Upper lobe of right lung (tissue), 1 donor: ENCODE measurements at regions not wholly inside any gene's neighbourhood (a gene's known extent, or its start where the extent isn't known, plus 50 kb on each side); places are given as distances from the start of the nearest gene placed in this dataset.

Experiments used
- ATAC-seq: fragments of 200-7000 bp; cut with Tn5 transposase; one replicate; pipeline ENCODE4 v1.9.1; 2020; ENCODE audit warnings: mild to moderate bottlenecking, moderate library complexity
- DNase-seq: peaks from one replicate; pipeline ENCODE4 v3.0.0-alpha.2; 2020
- H3K27ac ChIP-seq: fragments of 200-600 bp; one replicate; pipeline ENCODE4 v1.8.0; 2022
- H3K27me3 ChIP-seq: fragments of 200-600 bp; one replicate; pipeline ENCODE4 v1.8.0; 2022; ENCODE audit warnings: mild to moderate bottlenecking
- H3K36me3 ChIP-seq: fragments of 200-600 bp; one replicate; pipeline ENCODE4 v1.8.0; 2022
- H3K4me1 ChIP-seq: fragments of 200-600 bp; one replicate; pipeline ENCODE4 v1.8.0; 2022
- H3K4me3 ChIP-seq: fragments of 200-600 bp; one replicate; pipeline ENCODE4 v1.8.0; 2022; ENCODE audit warnings: mild to moderate bottlenecking
- H3K9me3 ChIP-seq: fragments of 200-600 bp; one replicate; pipeline ENCODE4 v1.8.0; 2022
- intact Hi-C: fragments of 100-400 bp; cut with DNase I; formaldehyde crosslinking; loops from one replicate; pipeline ENCODE4 v1.11.0; 2022
- TF ChIP-seq, protein P1 (sequence below): fragments of 200-600 bp; IDR thresholded peaks from one replicate; pipeline ENCODE4 v1.8.0; 2022; ENCODE audit warnings: antibody characterized with exemption
- donor health status: DM: no; HTN: yes; CAD: no; lungs with severe emphysema.

DNA sequence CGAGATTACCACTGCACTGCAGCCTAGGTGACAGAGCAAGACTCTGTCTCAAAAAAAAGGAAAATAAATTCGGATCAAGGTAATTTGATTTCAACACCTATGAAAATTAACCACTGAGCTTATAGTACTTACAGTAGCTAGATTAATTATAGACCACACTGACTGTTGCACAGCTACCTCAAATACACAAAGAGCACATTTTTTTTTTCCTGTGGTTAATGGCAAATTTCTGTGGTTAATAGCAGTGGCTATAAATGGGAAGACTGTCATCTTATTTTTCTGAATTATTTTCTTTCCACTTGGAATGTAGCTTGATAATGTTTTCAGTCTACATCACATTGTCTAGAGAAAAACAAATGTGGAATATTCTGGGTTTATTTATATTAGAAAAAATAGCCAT is 1661.6 kb upstream of the PCDH7 start:
- Histone ChIP-seq H3K36me3 (no peaks in the 10 kb centered on the region), H3K27me3 (no peaks in the 10 kb centered on the region), H3K9me3 (no peaks in the 10 kb centered on the region), H3K4me3 (no peak overlapping the region), H3K4me1 (no peaks in the 10 kb centered on the region), H3K27ac (no peak overlapping the region)
- DNase-seq, result no peak
- TF ChIP-seq, protein P1, sequence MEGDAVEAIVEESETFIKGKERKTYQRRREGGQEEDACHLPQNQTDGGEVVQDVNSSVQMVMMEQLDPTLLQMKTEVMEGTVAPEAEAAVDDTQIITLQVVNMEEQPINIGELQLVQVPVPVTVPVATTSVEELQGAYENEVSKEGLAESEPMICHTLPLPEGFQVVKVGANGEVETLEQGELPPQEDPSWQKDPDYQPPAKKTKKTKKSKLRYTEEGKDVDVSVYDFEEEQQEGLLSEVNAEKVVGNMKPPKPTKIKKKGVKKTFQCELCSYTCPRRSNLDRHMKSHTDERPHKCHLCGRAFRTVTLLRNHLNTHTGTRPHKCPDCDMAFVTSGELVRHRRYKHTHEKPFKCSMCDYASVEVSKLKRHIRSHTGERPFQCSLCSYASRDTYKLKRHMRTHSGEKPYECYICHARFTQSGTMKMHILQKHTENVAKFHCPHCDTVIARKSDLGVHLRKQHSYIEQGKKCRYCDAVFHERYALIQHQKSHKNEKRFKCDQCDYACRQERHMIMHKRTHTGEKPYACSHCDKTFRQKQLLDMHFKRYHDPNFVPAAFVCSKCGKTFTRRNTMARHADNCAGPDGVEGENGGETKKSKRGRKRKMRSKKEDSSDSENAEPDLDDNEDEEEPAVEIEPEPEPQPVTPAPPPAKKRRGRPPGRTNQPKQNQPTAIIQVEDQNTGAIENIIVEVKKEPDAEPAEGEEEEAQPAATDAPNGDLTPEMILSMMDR, result no peak
- no peak for ATAC-seq
- intact Hi-C loops, result no loop called here

DNA sequence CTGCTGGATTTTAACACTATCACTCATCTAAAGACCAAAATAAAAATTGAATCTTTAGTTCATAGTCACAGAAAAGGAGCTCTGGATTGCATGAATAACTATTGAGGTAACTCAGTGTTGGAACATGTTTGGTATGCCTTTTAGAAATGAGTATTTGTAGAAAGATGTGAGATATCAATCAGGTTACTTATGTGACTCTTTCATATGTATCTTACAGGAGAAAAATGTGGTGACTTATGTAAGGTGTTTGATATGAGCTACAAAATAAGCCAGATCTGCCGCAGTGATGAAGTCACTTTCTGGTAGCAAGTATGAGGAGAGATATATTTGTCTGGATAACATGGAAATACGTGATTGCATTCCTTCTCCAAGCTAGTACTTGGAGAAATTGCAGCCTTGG is 1653.3 kb upstream of the PCDH7 start:
- DNase-seq, result no peak
- ATAC-seq, result no peak
- intact Hi-C loops, result no loop called here
- H3K4me3 ChIP-seq, result no peak overlapping the region
- H3K27ac ChIP-seq, result no peak overlapping the region
- TF ChIP-seq, protein P1, result no peak
- H3K4me1 ChIP-seq, result no peaks in the 10 kb centered on the region
- no peaks in the 10 kb centered on the region for H3K36me3 ChIP-seq
- H3K27me3 ChIP-seq, result no peaks in the 10 kb centered on the region
- H3K9me3 ChIP-seq, result peaks cover 6% of the 10 kb centered on the region

DNA sequence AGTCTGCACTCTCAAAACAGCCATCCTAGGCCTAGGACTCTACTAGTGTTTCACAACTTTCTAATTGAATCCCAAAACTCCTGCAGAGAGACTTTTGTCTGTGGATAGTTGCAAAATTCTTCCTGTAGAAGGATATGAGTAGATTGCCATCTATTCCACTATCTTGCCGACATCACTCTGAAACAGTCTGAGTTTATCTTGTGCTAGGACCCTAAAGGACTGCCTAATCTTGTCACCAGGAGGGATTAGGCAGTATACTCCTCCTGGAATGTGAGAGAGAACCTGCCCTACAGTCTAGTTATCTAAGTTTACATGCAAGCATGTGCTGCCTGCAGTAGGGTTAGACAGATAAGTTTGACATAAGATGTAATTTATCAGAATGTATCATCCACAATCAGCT is 1646.6 kb upstream of the PCDH7 start:
- ATAC-seq (no peak), DNase-seq (no peak)
- H3K9me3 ChIP-seq, result peaks cover 13% of the 10 kb centered on the region
- intact Hi-C loops, result no loop called here
- H3K4me3 ChIP-seq, result no peak overlapping the region
- H3K36me3 ChIP-seq, result no peaks in the 10 kb centered on the region
- H3K4me1 ChIP-seq, result no peaks in the 10 kb centered on the region
- H3K27me3 ChIP-seq, result no peaks in the 10 kb centered on the region
- TF ChIP-seq, protein P1, result no peak
- H3K27ac ChIP-seq, result no peak overlapping the region

DNA sequence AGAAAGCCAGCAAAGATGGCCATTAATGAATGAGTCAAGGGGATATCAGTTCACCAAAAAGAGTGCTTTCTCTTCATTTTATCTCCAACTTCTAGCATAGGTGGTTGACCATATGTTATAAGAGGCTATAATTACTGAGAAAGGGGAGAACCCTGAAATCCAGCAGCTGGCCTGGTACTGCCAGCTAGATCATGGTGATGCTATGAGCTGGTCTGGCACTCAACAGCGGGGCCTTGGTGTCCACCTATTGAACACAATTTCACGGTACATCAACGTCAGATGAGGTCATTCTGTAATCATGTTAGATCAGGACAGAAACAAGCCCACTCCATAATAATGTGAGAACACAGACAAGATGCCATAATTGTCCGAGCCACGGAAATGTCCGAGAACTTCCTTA is 1644.8 kb upstream of the PCDH7 start:
- Histone ChIP-seq H3K4me3 (no peak overlapping the region), H3K9me3 (peaks cover 13% of the 10 kb centered on the region), H3K4me1 (no peaks in the 10 kb centered on the region), H3K27me3 (no peaks in the 10 kb centered on the region), H3K27ac (no peak overlapping the region), H3K36me3 (no peaks in the 10 kb centered on the region)
- DNase-seq (no peak), ATAC-seq (no peak)
- TF ChIP-seq, protein P1, result no peak
- intact Hi-C loops, result no loop called here

GRCh38 chr4:29079260-29079659 is 1640.9 kb upstream of the PCDH7 start:
- intact Hi-C loops, result no loop called here
- Histone ChIP-seq H3K27me3 (no peaks in the 10 kb centered on the region), H3K27ac (no peak overlapping the region), H3K4me1 (no peaks in the 10 kb centered on the region), H3K9me3 (no peaks in the 10 kb centered on the region), H3K36me3 (no peaks in the 10 kb centered on the region), H3K4me3 (no peak overlapping the region)
- DNase-seq (no peak), ATAC-seq (no peak)
- TF ChIP-seq, protein P1, result no peak

GRCh38 chr4:29081234-29081955 is 1638.8 kb upstream of the PCDH7 start:
- DNase-seq, result no peak
- TF ChIP-seq, protein P1, result no peak
- Histone ChIP-seq H3K4me1 (no peaks in the 10 kb centered on the region), H3K9me3 (no peaks in the 10 kb centered on the region), H3K27ac (no peak overlapping the region), H3K36me3 (no peaks in the 10 kb centered on the region), H3K27me3 (no peaks in the 10 kb centered on the region), H3K4me3 (no peak overlapping the region)
- intact Hi-C loops, result no loop called here
- no peak for ATAC-seq
